MM.1S (cell line): ENCODE measurements at regions not wholly inside any gene's neighbourhood (a gene's known extent, or its start where the extent isn't known, plus 50 kb on each side); places are given as distances from the start of the nearest gene placed in this dataset.

Source experiments
- DNase-seq: peaks from one replicate; pipeline ENCODE4 v3.0.0-alpha.2; 2015
- H2AFZ ChIP-seq: fragments of 300-600 bp; sonication (generic); 2 replicates; pipeline ENCODE4 v1.6.0; 2016; ENCODE audit warnings: antibody characterized with exemption, low read length
- H3F3A ChIP-seq: fragments of 300-600 bp; sonication (generic); 2 replicates; pipeline ENCODE4 v1.6.1; 2016; ENCODE audit warnings: mild to moderate bottlenecking, antibody characterized with exemption, low read length, moderate library complexity, mixed read lengths; ENCODE audit not compliant: insufficient read depth
- H3K27ac ChIP-seq: fragments of 300-600 bp; sonication (generic); 2 replicates; pipeline ENCODE4 v1.5.1; 2016; ENCODE audit warnings: mild to moderate bottlenecking, low read length
- H3K27me3 ChIP-seq: fragments of 300-600 bp; sonication (generic); replicated peaks from 2 replicates; pipeline ENCODE4 v1.6.0; 2016; ENCODE audit warnings: low read length; ENCODE audit not compliant: insufficient read depth
- H3K36me3 ChIP-seq: fragments of 300-600 bp; sonication (generic); replicated peaks from 2 replicates; pipeline ENCODE4 v1.6.1; 2016; ENCODE audit warnings: mild to moderate bottlenecking, low read length, mixed read lengths; ENCODE audit not compliant: insufficient read depth
- H3K4me1 ChIP-seq: fragments of 300-600 bp; sonication (generic); 2 replicates; pipeline ENCODE4 v1.6.1; 2016; ENCODE audit warnings: low read length, mixed read lengths
- H3K4me2 ChIP-seq: fragments of 300-600 bp; sonication (generic); 2 replicates; pipeline ENCODE4 v1.6.0; 2016; ENCODE audit warnings: low read depth, low read length
- H3K4me3 ChIP-seq: fragments of 300-600 bp; sonication (generic); 2 replicates; pipeline ENCODE4 v1.5.1; 2016; ENCODE audit warnings: low read length, mixed read lengths
- H3K79me2 ChIP-seq: fragments of 300-600 bp; sonication (generic); 2 replicates; pipeline ENCODE4 v1.6.1; 2016; ENCODE audit warnings: mixed run types, low read length, mixed read lengths
- H3K9ac ChIP-seq: fragments of 300-600 bp; sonication (generic); 2 replicates; pipeline ENCODE4 v1.6.1; 2016; ENCODE audit warnings: low read length, mixed read lengths
- H3K9me2 ChIP-seq: fragments of 300-600 bp; sonication (generic); replicated peaks from 2 replicates; pipeline ENCODE4 v1.6.1; 2016; ENCODE audit warnings: mild to moderate bottlenecking, low read length, mixed read lengths; ENCODE audit not compliant: insufficient read depth
- H3K9me3 ChIP-seq: fragments of 300-600 bp; sonication (generic); replicated peaks from 2 replicates; pipeline ENCODE4 v1.6.1; 2016; ENCODE audit warnings: mild to moderate bottlenecking, low read length, mixed read lengths; ENCODE audit not compliant: insufficient read depth
- H4K20me1 ChIP-seq: fragments of 300-600 bp; sonication (generic); 2 replicates; pipeline ENCODE4 v1.6.1; 2016; ENCODE audit warnings: mild to moderate bottlenecking, low read length, moderate library complexity, mixed read lengths; ENCODE audit not compliant: insufficient read depth
- CTCF ChIP-seq: fragments of 300-600 bp; sonication (generic); IDR thresholded peaks from 2 replicates; pipeline ENCODE4 v1.5.1; 2016; ENCODE audit warnings: antibody characterized with exemption, low read length, mixed read lengths
- EZH2 ChIP-seq: fragments of 300-600 bp; sonication (generic); optimal IDR thresholded peaks from 2 replicates; pipeline ENCODE3; 2017; ENCODE audit warnings: low read depth, mild to moderate bottlenecking, antibody characterized with exemption, low read length, mixed read lengths
- EZH2phosphoT487 ChIP-seq: fragments of 300-600 bp; sonication (generic); IDR thresholded peaks from 2 replicates; pipeline ENCODE4 v1.6.1; 2018; ENCODE audit warnings: antibody characterized with exemption, low read length

- H3F3A ChIP-seq = no peaks in the 10 kb centered on the region
- no peaks in the 10 kb centered on the region for H3K27me3 ChIP-seq
- no peaks in the 10 kb centered on the region for H4K20me1 ChIP-seq
- H3K79me2 ChIP-seq = no peaks in the 10 kb centered on the region
- H3K4me2 ChIP-seq = no peak overlapping the region
- no peak overlapping the region for H3K9ac ChIP-seq
- TF ChIP-seq EZH2 (no peak), CTCF (no peak), EZH2phosphoT487 (no peak)
- no peak overlapping the region for H3K27ac ChIP-seq
- no peak overlapping the region for H2AFZ ChIP-seq
- no peaks in the 10 kb centered on the region for H3K36me3 ChIP-seq
- no peaks in the 10 kb centered on the region for H3K9me3 ChIP-seq
- DNase-seq = no peak
- H3K4me3 ChIP-seq = no peak overlapping the region
- H3K4me1 ChIP-seq = no peaks in the 10 kb centered on the region
- H3K9me2 ChIP-seq = no peaks in the 10 kb centered on the region
Observed at GRCh38 chr1:196105901-196106300, 502.3 kb downstream of the KCNT2 start.

GRCh38 chr1:196102826-196103225 lies 505.4 kb downstream of the KCNT2 start:
- Histone ChIP-seq H3K79me2 (no peaks in the 10 kb centered on the region), H3K27ac (no peak overlapping the region), H3K27me3 (no peaks in the 10 kb centered on the region), H2AFZ (no peak overlapping the region), H3K4me3 (no peak overlapping the region), H3K36me3 (no peaks in the 10 kb centered on the region), H3K9ac (no peak overlapping the region), H3K4me1 (no peaks in the 10 kb centered on the region), H3K4me2 (no peak overlapping the region), H3K9me3 (no peaks in the 10 kb centered on the region), H3K9me2 (no peaks in the 10 kb centered on the region), H4K20me1 (no peaks in the 10 kb centered on the region), H3F3A (no peaks in the 10 kb centered on the region)
- no peak for DNase-seq
- TF ChIP-seq EZH2phosphoT487 (no peak), EZH2 (no peak), CTCF (no peak)

- no peaks in the 10 kb centered on the region for H3K36me3 ChIP-seq
- H3K79me2 ChIP-seq = no peaks in the 10 kb centered on the region
- no peaks in the 10 kb centered on the region for H3K27me3 ChIP-seq
- no peaks in the 10 kb centered on the region for H3K9me3 ChIP-seq
- no peaks in the 10 kb centered on the region for H3K9me2 ChIP-seq
- no peak overlapping the region for H3K4me2 ChIP-seq
- H3K4me3 ChIP-seq = no peak overlapping the region
- no peak overlapping the region for H2AFZ ChIP-seq
- H3K27ac ChIP-seq = no peak overlapping the region
- no peak overlapping the region for H3K9ac ChIP-seq
- H3K4me1 ChIP-seq = no peaks in the 10 kb centered on the region
- no peaks in the 10 kb centered on the region for H4K20me1 ChIP-seq
- TF ChIP-seq CTCF (no peak), EZH2phosphoT487 (no peak), EZH2 (no peak)
- no peak for DNase-seq
- H3F3A ChIP-seq = no peaks in the 10 kb centered on the region
Observed at GRCh38 chr1:196098000-196098399, 510.2 kb downstream of the KCNT2 start.

- H3K27me3 ChIP-seq = no peaks in the 10 kb centered on the region
- no peak overlapping the region for H3K9ac ChIP-seq
- no peaks in the 10 kb centered on the region for H3K9me2 ChIP-seq
- TF ChIP-seq EZH2 (no peak), CTCF (no peak), EZH2phosphoT487 (no peak)
- H3K9me3 ChIP-seq = no peaks in the 10 kb centered on the region
- H3K27ac ChIP-seq = no peak overlapping the region
- no peak overlapping the region for H3K4me3 ChIP-seq
- no peaks in the 10 kb centered on the region for H3K79me2 ChIP-seq
- no peaks in the 10 kb centered on the region for H3K4me1 ChIP-seq
- H3K36me3 ChIP-seq = no peaks in the 10 kb centered on the region
- H3F3A ChIP-seq = no peaks in the 10 kb centered on the region
- DNase-seq = no peak
- no peak overlapping the region for H3K4me2 ChIP-seq
- no peak overlapping the region for H2AFZ ChIP-seq
- H4K20me1 ChIP-seq = no peaks in the 10 kb centered on the region
Observed at GRCh38 chr1:196094821-196095220, 513.4 kb downstream of the KCNT2 start.
